ENCODE measurements at regions not wholly inside any gene's neighbourhood (a gene's known extent, or its start where the extent isn't known, plus 50 kb on each side); places are given as distances from the start of the nearest gene placed in this dataset.

- Histone ChIP-seq H3K27ac (ENCODE audit: low read depth, low read length) (no peak overlapping the region), H3K4me3 (ENCODE audit: low read length) (no peak overlapping the region), H3K4me1 (ENCODE audit: insufficient read depth, low read length) (no peaks in the 10 kb centered on the region; the same call in 1 of the 2 replicates), H3K9ac (ENCODE audit: low read depth, low read length) (no peak overlapping the region), H3K36me3 (ENCODE audit: insufficient read depth, low read length) (no peaks in the 10 kb centered on the region), H3K27me3 (ENCODE audit: insufficient read depth, low read length) (no peaks in the 10 kb centered on the region), H3K9me3 (ENCODE audit: insufficient read depth, low read depth, low read length) (no peaks in the 10 kb centered on the region)
- 91% methylated on average over 14 of the region's 14 CpGs for WGBS
Observed at GRCh38 chr17:73753751-73754496, 109.7 kb upstream of the SDK2 start.

DNA sequence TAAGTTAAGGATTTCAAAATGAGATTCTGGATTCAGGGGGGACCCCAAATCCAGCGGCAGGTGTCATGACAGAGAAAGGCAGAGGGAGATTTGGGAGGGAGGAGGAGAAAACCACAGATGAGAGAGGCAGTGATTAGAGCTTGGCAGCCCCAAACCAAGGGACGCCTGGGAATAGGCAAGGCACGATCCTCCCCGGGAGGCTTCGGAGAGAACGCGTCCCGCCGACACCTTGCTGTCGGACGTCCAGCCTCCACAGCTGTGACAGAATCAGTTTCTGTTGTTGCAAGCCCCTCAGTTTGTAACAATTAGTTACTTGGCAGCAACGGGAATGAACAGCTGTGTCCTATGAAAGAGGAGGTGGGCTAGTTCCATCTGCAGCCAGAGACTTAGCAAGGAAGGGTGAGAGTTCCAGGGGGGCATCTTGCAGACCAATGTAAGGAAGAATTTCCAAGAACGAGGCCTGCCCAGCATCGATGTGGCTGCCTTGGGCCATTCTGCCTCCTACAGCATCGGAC, 110.7 kb upstream of the SDK2 start:
- H3K4me3 ChIP-seq (ENCODE audit: low read length) = no peak overlapping the region
- H3K4me1 ChIP-seq (ENCODE audit: insufficient read depth, low read length) = peaks cover 3% of the 10 kb centered on the region; the same call in 1 of the 2 replicates
- H3K9me3 ChIP-seq (ENCODE audit: insufficient read depth, low read depth, low read length) = no peaks in the 10 kb centered on the region
- no peak overlapping the region for H3K27ac ChIP-seq (ENCODE audit: low read depth, low read length)
- 94% methylated on average over 15 of the region's 15 CpGs for WGBS
- H3K9ac ChIP-seq (ENCODE audit: low read depth, low read length) = no peak overlapping the region
- no peaks in the 10 kb centered on the region for H3K27me3 ChIP-seq (ENCODE audit: insufficient read depth, low read length)
- H3K36me3 ChIP-seq (ENCODE audit: insufficient read depth, low read length) = no peaks in the 10 kb centered on the region

- no peaks in the 10 kb centered on the region for H3K9me3 ChIP-seq (ENCODE audit: insufficient read depth, low read depth, low read length)
Observed at GRCh38 chr17:73757420-73757819, 113.2 kb upstream of the SDK2 start.

DNA sequence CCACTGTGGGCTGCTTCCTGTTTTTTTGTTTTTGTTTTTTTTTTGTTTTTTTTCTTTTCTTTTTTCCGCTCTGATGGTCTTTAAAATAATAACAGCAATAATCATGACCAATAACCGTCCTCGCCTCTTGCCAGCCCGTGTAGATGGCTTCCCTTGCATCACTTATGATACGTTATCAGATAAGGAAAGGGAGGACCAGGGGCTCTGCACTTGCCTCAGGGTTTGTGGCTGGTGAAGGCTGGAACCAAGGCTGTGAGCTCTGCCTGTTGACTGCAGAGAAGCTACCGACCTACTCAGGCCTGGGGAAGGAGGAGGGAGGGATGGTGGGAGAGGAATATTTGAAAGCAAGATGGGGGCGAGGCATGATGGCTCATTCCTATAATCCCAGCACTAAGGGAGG, 114.0 kb upstream of the SDK2 start:
- Histone ChIP-seq H3K27me3 (ENCODE audit: insufficient read depth, low read length) (no peaks in the 10 kb centered on the region), H3K4me1 (ENCODE audit: insufficient read depth, low read length) (peaks cover 3% of the 10 kb centered on the region; the same call in 1 of the 2 replicates), H3K9me3 (ENCODE audit: insufficient read depth, low read depth, low read length) (no peaks in the 10 kb centered on the region), H3K36me3 (ENCODE audit: insufficient read depth, low read length) (no peaks in the 10 kb centered on the region), H3K9ac (ENCODE audit: low read depth, low read length) (no peak overlapping the region), H3K27ac (ENCODE audit: low read depth, low read length) (no peak overlapping the region), H3K4me3 (ENCODE audit: low read length) (no peak overlapping the region)
- WGBS = 85% methylated on average over 6 of the region's 7 CpGs

More at GRCh38 chr17:73757420-73757819, 113.2 kb upstream of the SDK2 start:
- H3K4me3 ChIP-seq (ENCODE audit: low read length) = no peak overlapping the region
- WGBS = 83% methylated on average over 12 of the region's 12 CpGs
- H3K36me3 ChIP-seq (ENCODE audit: insufficient read depth, low read length) = no peaks in the 10 kb centered on the region
- no peak overlapping the region for H3K9ac ChIP-seq (ENCODE audit: low read depth, low read length)
- H3K27me3 ChIP-seq (ENCODE audit: insufficient read depth, low read length) = no peaks in the 10 kb centered on the region
- H3K4me1 ChIP-seq (ENCODE audit: insufficient read depth, low read length) = peaks cover 3% of the 10 kb centered on the region; the same call in 1 of the 2 replicates
- H3K27ac ChIP-seq (ENCODE audit: low read depth, low read length) = no peak overlapping the region

- Histone ChIP-seq H3K9me3 (ENCODE audit: insufficient read depth, low read depth, low read length) (no peaks in the 10 kb centered on the region), H3K4me3 (ENCODE audit: low read length) (no peak overlapping the region), H3K36me3 (ENCODE audit: insufficient read depth, low read length) (no peaks in the 10 kb centered on the region), H3K27me3 (ENCODE audit: insufficient read depth, low read length) (no peaks in the 10 kb centered on the region), H3K27ac (ENCODE audit: low read depth, low read length) (no peak overlapping the region), H3K4me1 (ENCODE audit: insufficient read depth, low read length) (0 out of 2 replicates have a peak, but pooled peaks cover 3% of the 10 kb centered on the region), H3K9ac (ENCODE audit: low read depth, low read length) (no peak overlapping the region)
- WGBS = 43% methylated on average over 5 of the region's 8 CpGs
Observed at GRCh38 chr17:73759324-73759723, 115.1 kb upstream of the SDK2 start.

- no peak overlapping the region for H3K4me3 ChIP-seq (ENCODE audit: low read length)
- H3K27me3 ChIP-seq (ENCODE audit: insufficient read depth, low read length) = no peaks in the 10 kb centered on the region
- H3K9me3 ChIP-seq (ENCODE audit: insufficient read depth, low read depth, low read length) = no peaks in the 10 kb centered on the region
- 0 out of 2 replicates have a peak, but pooled peaks cover 3% of the 10 kb centered on the region for H3K4me1 ChIP-seq (ENCODE audit: insufficient read depth, low read length)
- no peak overlapping the region for H3K9ac ChIP-seq (ENCODE audit: low read depth, low read length)
- no peaks in the 10 kb centered on the region for H3K36me3 ChIP-seq (ENCODE audit: insufficient read depth, low read length)
- no peak overlapping the region for H3K27ac ChIP-seq (ENCODE audit: low read depth, low read length)
- 83% methylated on average over 18 of the region's 18 CpGs for whole genome bisulfite sequencing
Observed at GRCh38 chr17:73759734-73760438, 115.6 kb upstream of the SDK2 start.

- WGBS = 71% methylated on average over 5 of the region's 5 CpGs
- H3K9me3 ChIP-seq (ENCODE audit: insufficient read depth, low read depth, low read length) = no peaks in the 10 kb centered on the region
- no peak overlapping the region for H3K4me3 ChIP-seq (ENCODE audit: low read length)
- no peak overlapping the region for H3K27ac ChIP-seq (ENCODE audit: low read depth, low read length)
- H3K27me3 ChIP-seq (ENCODE audit: insufficient read depth, low read length) = no peaks in the 10 kb centered on the region
- H3K9ac ChIP-seq (ENCODE audit: low read depth, low read length) = no peak overlapping the region
- no peaks in the 10 kb centered on the region for H3K36me3 ChIP-seq (ENCODE audit: insufficient read depth, low read length)
- 0 out of 2 replicates have a peak, but pooled peaks cover 3% of the 10 kb centered on the region for H3K4me1 ChIP-seq (ENCODE audit: insufficient read depth, low read length)
Observed at GRCh38 chr17:73760439-73760758, 116.2 kb upstream of the SDK2 start.

DNA sequence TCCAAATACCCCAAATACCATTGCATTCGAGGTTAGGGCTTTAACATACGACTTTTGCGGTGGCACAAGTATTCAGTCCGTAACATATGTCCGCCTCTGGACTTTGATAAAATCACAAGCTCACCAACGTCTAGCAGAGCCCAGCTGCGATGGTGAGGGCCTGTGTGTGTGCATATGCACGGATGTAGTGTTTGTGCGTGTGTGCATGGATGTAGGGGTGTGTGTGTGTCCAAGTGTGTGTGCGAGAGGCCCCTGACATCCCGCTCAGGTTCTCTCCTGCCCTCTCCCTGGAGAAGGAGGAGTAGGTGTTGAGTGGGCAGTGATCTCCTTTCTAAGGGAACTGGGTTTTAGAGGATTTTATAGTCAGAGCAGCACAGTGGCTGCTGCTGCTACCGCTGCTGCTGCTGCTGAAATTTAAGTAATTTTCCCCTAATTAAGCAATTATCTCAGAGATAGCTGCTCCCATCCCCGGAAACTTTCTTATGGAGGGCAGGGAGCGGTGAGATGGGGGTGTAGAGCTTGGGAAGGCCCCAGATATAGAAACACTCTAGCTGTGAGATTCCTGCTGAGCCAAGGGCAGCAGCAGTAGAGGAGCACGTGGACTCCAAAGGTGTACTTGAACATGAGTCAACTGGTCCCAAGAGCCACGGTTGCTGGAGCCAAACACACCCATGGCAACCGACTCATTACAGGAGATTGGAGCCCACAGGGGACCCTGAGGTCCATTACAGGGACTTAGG, 121.7 kb upstream of the SDK2 start:
- H3K27ac ChIP-seq (ENCODE audit: low read depth, low read length) = no peak overlapping the region
- WGBS = 87% methylated on average over 17 of the region's 17 CpGs
- no peaks in the 10 kb centered on the region for H3K4me1 ChIP-seq (ENCODE audit: insufficient read depth, low read length)
- H3K4me3 ChIP-seq (ENCODE audit: low read length) = no peak overlapping the region
- H3K9me3 ChIP-seq (ENCODE audit: insufficient read depth, low read depth, low read length) = no peaks in the 10 kb centered on the region
- H3K27me3 ChIP-seq (ENCODE audit: insufficient read depth, low read length) = no peaks in the 10 kb centered on the region; the same call in 1 of the 2 replicates
- H3K36me3 ChIP-seq (ENCODE audit: insufficient read depth, low read length) = no peaks in the 10 kb centered on the region
- H3K9ac ChIP-seq (ENCODE audit: low read depth, low read length) = no peak overlapping the region

- H3K27me3 ChIP-seq (ENCODE audit: insufficient read depth, low read length) = no peaks in the 10 kb centered on the region; the same call in 1 of the 2 replicates
- no peaks in the 10 kb centered on the region for H3K9me3 ChIP-seq (ENCODE audit: insufficient read depth, low read depth, low read length)
- no peak overlapping the region for H3K27ac ChIP-seq (ENCODE audit: low read depth, low read length)
- no peak overlapping the region for H3K4me3 ChIP-seq (ENCODE audit: low read length)
- WGBS = 96% methylated on average over 5 of the region's 7 CpGs
- H3K36me3 ChIP-seq (ENCODE audit: insufficient read depth, low read length) = no peaks in the 10 kb centered on the region
- H3K4me1 ChIP-seq (ENCODE audit: insufficient read depth, low read length) = no peaks in the 10 kb centered on the region
- H3K9ac ChIP-seq (ENCODE audit: low read depth, low read length) = no peak overlapping the region
Observed at GRCh38 chr17:73767696-73768095, 123.5 kb upstream of the SDK2 start.

DNA sequence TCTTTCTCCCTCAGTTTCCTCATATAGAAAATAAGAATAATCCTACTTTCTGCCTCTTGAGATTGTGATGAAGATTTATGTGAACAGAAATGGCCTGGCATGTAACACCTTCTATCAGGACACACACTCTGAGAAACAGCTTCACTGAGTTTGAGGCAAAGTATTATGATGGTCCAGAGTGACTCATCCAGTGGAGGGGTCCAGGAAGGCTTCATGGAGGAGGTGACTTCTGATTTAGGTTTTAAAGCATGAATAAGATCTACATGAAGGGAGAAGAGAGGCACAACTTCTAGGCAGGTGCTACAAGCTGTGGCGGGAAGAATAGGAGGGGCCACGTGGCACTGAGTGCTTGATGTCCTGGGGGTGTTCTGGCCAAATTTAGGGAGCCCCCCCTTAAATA, 124.4 kb upstream of the SDK2 start:
- no peaks in the 10 kb centered on the region for H3K4me1 ChIP-seq (ENCODE audit: insufficient read depth, low read length)

DNA sequence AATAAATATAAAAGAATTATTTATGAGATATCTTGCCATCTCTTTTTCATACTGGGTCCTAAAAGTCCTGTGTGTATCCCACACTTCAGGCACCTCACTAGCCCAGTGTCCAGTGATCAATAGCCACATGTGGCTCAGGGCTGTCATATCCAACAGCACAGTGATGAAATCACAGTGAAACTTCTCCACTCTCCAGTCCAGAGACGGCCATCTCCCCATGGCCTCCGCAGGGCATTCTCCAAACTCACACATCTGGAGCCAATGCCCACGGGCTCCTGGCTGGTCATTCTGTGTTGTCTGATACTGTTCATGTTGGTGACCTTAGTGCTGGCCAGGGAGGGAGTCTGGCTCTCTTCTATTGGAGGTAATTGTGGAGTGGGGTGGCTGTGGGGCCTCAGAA, 125.2 kb upstream of the SDK2 start:
- Histone ChIP-seq H3K4me3 (ENCODE audit: low read length) (no peak overlapping the region), H3K36me3 (ENCODE audit: insufficient read depth, low read length) (no peaks in the 10 kb centered on the region)
- WGBS = 98% methylated on average over 3 of the region's 3 CpGs

More for the DNA sequence above, 124.4 kb upstream of the SDK2 start:
- no peak overlapping the region for H3K9ac ChIP-seq (ENCODE audit: low read depth, low read length)
- H3K27me3 ChIP-seq (ENCODE audit: insufficient read depth, low read length) = no peaks in the 10 kb centered on the region; the same call in 1 of the 2 replicates
- no peaks in the 10 kb centered on the region for H3K36me3 ChIP-seq (ENCODE audit: insufficient read depth, low read length)
- H3K4me3 ChIP-seq (ENCODE audit: low read length) = no peak overlapping the region
- H3K9me3 ChIP-seq (ENCODE audit: insufficient read depth, low read depth, low read length) = no peaks in the 10 kb centered on the region
- 92% methylated on average over 1 of the region's 2 CpGs for WGBS
- no peak overlapping the region for H3K27ac ChIP-seq (ENCODE audit: low read depth, low read length)

More for the DNA sequence above, 125.2 kb upstream of the SDK2 start:
- H3K27ac ChIP-seq (ENCODE audit: low read depth, low read length) = no peak overlapping the region
- H3K9me3 ChIP-seq (ENCODE audit: insufficient read depth, low read depth, low read length) = no peaks in the 10 kb centered on the region
- H3K4me1 ChIP-seq (ENCODE audit: insufficient read depth, low read length) = no peaks in the 10 kb centered on the region
- H3K9ac ChIP-seq (ENCODE audit: low read depth, low read length) = no peak overlapping the region
- H3K27me3 ChIP-seq (ENCODE audit: insufficient read depth, low read length) = no peaks in the 10 kb centered on the region; the same call in 1 of the 2 replicates

All from HUES64 (cell line).